ENCODE measurements at regions not wholly inside any gene's neighbourhood (a gene's known extent, or its start where the extent isn't known, plus 50 kb on each side); places are given as distances from the start of the nearest gene placed in this dataset.

DNA sequence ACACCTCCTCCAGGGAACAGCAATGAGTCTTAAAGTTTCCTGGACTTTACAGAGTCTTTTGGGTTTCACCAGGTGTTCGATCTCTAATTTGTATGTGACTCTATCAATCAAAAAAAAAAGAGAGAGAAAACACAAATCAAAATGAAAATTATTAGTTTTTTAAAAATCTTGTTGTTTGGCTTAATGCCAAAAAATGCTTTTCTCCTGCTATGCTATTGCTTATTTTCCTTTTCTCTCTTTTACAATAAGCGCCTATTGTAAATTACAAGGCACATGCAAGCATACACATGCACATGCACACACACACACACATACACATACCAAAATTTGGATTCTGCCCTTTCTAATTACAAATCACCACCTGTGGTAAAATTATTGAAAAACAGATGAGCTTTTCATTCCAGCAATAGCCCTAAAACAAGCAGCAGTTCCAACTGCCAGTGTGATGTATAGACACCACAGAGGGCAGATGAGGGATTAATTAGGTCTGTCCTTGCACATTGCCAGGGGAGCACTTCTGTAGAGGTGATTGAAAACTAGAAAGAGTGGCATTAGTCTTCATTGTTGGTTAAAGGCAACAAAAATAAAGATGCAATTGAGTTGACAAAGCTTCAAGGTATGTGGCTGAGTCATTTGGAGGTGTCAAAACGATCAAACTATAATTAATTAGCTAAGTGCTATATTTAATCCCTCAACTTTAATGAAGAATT lies 631.7 kb downstream of the TFAP2B start:
- intact Hi-C loops (cut with micrococcal nuclease), result no loop called here
- no peaks in the 10 kb centered on the region for H3K27me3 Mint-ChIP-seq
- no peaks in the 10 kb centered on the region for H3K9me3 Mint-ChIP-seq
- POLR2A ChIA-PET, result interaction anchor here (0.7 kb wide), 1 partner anchor 13 kb away, joined by 3 read pairs; no protein-coding TSS in a partner anchor
- CTCF ChIA-PET, result no interaction called here
- no peaks in the 10 kb centered on the region for H3K36me3 Mint-ChIP-seq (ENCODE audit: low read depth)
- H3K27ac Mint-ChIP-seq, result no peak overlapping the region
- ATAC-seq, result no peak
- DNase-seq, result no peak
- TF ChIP-seq, protein P1, sequence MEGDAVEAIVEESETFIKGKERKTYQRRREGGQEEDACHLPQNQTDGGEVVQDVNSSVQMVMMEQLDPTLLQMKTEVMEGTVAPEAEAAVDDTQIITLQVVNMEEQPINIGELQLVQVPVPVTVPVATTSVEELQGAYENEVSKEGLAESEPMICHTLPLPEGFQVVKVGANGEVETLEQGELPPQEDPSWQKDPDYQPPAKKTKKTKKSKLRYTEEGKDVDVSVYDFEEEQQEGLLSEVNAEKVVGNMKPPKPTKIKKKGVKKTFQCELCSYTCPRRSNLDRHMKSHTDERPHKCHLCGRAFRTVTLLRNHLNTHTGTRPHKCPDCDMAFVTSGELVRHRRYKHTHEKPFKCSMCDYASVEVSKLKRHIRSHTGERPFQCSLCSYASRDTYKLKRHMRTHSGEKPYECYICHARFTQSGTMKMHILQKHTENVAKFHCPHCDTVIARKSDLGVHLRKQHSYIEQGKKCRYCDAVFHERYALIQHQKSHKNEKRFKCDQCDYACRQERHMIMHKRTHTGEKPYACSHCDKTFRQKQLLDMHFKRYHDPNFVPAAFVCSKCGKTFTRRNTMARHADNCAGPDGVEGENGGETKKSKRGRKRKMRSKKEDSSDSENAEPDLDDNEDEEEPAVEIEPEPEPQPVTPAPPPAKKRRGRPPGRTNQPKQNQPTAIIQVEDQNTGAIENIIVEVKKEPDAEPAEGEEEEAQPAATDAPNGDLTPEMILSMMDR (IDR thresholded peaks at IDR 0.05), result no peak
- no peak overlapping the region for H3K4me3 Mint-ChIP-seq
- no peaks in the 10 kb centered on the region for H3K4me1 Mint-ChIP-seq (ENCODE audit: low read depth)

DNA sequence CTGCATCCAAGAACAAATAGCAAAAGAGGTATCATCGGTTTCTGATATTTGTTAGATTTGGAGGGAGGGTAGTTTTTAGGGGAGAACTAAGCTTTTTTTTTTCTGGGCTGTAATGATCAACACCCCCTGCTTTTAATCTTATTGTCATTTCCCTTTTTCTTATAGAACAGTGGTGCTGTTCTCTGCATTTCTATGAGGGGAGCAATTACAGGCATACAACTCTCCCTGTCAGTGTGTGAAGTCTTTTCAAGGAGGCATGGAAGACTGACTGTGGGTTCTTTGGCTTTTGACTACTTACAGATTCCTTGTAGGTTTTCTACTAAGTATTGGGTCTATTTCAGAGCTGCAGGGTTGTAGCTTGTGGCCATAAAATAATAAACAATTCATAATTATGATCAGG lies 632.3 kb downstream of the TFAP2B start:
- no peaks in the 10 kb centered on the region for H3K27me3 Mint-ChIP-seq
- DNase-seq, result no peak
- H3K9me3 Mint-ChIP-seq, result no peaks in the 10 kb centered on the region
- H3K4me3 Mint-ChIP-seq, result no peak overlapping the region
- H3K36me3 Mint-ChIP-seq (ENCODE audit: low read depth), result no peaks in the 10 kb centered on the region
- intact Hi-C loops (cut with micrococcal nuclease), result no loop called here
- ATAC-seq, result no peak
- no peaks in the 10 kb centered on the region for H3K4me1 Mint-ChIP-seq (ENCODE audit: low read depth)
- TF ChIP-seq, protein P1 (IDR thresholded peaks at IDR 0.05), result no peak
- ChIA-PET CTCF (no interaction called here), POLR2A (interaction anchor here (0.7 kb wide), 1 partner anchor 14 kb away, joined by 3 read pairs; no protein-coding TSS in a partner anchor)
- no peak overlapping the region for H3K27ac Mint-ChIP-seq

DNA sequence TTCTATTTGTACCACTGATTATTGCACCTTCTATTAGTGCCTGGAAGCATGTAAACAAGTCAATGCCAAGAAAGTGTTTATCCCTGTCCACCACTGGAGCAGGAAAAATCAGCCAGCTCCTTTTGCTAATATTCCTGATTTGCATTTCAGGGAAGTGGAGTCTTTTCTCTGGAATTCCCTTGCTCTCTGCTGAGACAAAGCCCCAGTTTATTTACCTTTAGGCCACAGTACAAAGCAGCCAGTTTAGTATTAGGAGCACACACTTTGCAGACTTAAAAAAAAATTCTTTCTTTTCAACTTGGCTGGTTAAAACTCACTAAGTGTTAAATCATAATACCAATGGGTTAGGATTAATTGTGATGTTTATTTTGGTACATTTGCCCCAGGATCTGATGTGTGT lies 631.1 kb downstream of the PKHD1 start:
- CTCF ChIA-PET, result no interaction called here
- H3K9me3 Mint-ChIP-seq, result no peaks in the 10 kb centered on the region
- H3K27me3 Mint-ChIP-seq, result no peaks in the 10 kb centered on the region
- TF ChIP-seq, protein P1 (IDR thresholded peaks at IDR 0.05), result no peak
- H3K4me3 Mint-ChIP-seq, result no peak overlapping the region
- POLR2A ChIA-PET, result interaction anchor here (0.6 kb wide), 1 partner anchor 163 kb away, joined by 3 read pairs; no protein-coding TSS in a partner anchor
- ATAC-seq (no peak), DNase-seq (no peak)
- intact Hi-C loops (cut with micrococcal nuclease), result no loop called here
- H3K36me3 Mint-ChIP-seq (ENCODE audit: low read depth), result no peaks in the 10 kb centered on the region
- no peaks in the 10 kb centered on the region for H3K4me1 Mint-ChIP-seq (ENCODE audit: low read depth)
- H3K27ac Mint-ChIP-seq, result no peak overlapping the region

DNA sequence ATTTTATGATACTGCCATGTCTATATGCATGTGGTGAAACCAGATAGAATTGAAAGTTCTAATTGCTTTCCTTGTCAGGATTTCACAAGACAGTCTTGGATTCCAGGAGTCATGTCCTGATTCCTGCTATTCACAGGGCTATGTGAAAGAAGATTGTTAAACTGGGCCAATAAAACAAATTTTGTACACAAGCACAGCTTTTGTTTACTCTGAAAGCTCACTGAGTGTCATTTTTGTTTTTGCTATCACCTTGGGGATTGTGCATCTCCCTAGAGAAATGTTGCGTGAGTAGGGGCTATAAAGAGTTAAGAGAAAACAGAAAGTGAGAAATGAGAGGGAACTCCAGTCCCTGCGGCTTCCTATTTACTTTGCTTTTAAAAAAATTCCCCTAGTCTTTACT lies 627.5 kb downstream of the PKHD1 start:
- no peaks in the 10 kb centered on the region for H3K27me3 Mint-ChIP-seq
- TF ChIP-seq, protein P1 (IDR thresholded peaks at IDR 0.05), result no peak
- H3K9me3 Mint-ChIP-seq, result no peaks in the 10 kb centered on the region
- intact Hi-C loops (cut with micrococcal nuclease), result no loop called here
- no peaks in the 10 kb centered on the region for H3K36me3 Mint-ChIP-seq (ENCODE audit: low read depth)
- ChIA-PET CTCF (no interaction called here), POLR2A (no interaction called here)
- no peak overlapping the region for H3K4me3 Mint-ChIP-seq
- no peak for DNase-seq
- no peak overlapping the region for H3K27ac Mint-ChIP-seq
- no peak for ATAC-seq
- H3K4me1 Mint-ChIP-seq (ENCODE audit: low read depth), result no peaks in the 10 kb centered on the region

DNA sequence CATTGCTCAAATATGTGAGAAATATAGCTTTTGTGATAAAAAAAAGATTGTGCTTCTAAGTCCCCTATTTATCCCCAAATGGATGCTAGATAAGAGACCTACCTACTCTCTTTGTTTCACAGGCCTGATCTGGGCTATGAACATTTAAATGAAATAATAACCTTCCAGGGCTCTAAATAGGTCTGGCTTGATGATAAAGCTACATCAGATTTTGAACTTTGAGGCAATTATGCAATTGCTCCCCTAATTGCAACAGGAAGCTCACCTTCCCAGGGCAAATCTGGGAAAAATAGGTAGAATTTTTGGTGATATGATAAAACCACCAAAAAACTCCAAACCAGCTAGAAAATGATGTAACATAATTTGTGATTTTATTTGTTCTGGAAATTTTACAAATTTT lies 624.5 kb downstream of the PKHD1 start:
- no peak for ATAC-seq
- intact Hi-C loops (cut with micrococcal nuclease), result no loop called here
- H3K27ac Mint-ChIP-seq, result no peak overlapping the region
- no peaks in the 10 kb centered on the region for H3K4me1 Mint-ChIP-seq (ENCODE audit: low read depth)
- TF ChIP-seq, protein P1 (IDR thresholded peaks at IDR 0.05), result no peak
- peaks cover 2% of the 10 kb centered on the region for H3K9me3 Mint-ChIP-seq
- no peaks in the 10 kb centered on the region for H3K36me3 Mint-ChIP-seq (ENCODE audit: low read depth)
- ChIA-PET POLR2A (no interaction called here), CTCF (no interaction called here)
- DNase-seq, result no peak
- no peak overlapping the region for H3K4me3 Mint-ChIP-seq
- peaks cover 2% of the 10 kb centered on the region for H3K27me3 Mint-ChIP-seq
